SK-N-SH treated with all-trans-retinoic acid at 6 μM for 48 hours (cell line): ENCODE measurements at regions not wholly inside any gene's neighbourhood (a gene's known extent, or its start where the extent isn't known, plus 50 kb on each side); places are given as distances from the start of the nearest gene placed in this dataset.

ENCODE experiments used
- ATAC-seq: fragments of 200-7000 bp; cut with Tn5 transposase; 3 replicates; pipeline ENCODE4 v1.9.1; 2020; ENCODE audit warnings: mild to moderate bottlenecking, moderate library complexity
- ARNTL ChIP-seq: fragments of 450-650 bp; formaldehyde crosslinking; IDR thresholded peaks from 2 replicates; pipeline ENCODE4 v1.5.0; 2020; ENCODE audit warnings: low read depth, mild to moderate bottlenecking, moderate library complexity, borderline replicate concordance
- BACH2 ChIP-seq: fragments of 250-450 bp; sonication (Bioruptor Pico); IDR thresholded peaks from 2 replicates; pipeline ENCODE4 v1.9.0; 2021; ENCODE audit warnings: mild to moderate bottlenecking, borderline replicate concordance
- CREB5 ChIP-seq: fragments of 250-450 bp; sonication (Bioruptor Pico); IDR thresholded peaks from 2 replicates; pipeline ENCODE4 v1.5.1; 2020; ENCODE audit warnings: low read depth, mild to moderate bottlenecking, moderate library complexity
- CSDC2 ChIP-seq: fragments of 250-450 bp; sonication (Bioruptor Pico); IDR thresholded peaks from 2 replicates; pipeline ENCODE4 v1.5.0; 2020; ENCODE audit warnings: mild to moderate bottlenecking, moderate library complexity
- CSRNP3 ChIP-seq: fragments of 250-450 bp; sonication (Bioruptor Pico); IDR thresholded peaks from 2 replicates; pipeline ENCODE4 v1.5.1; 2021; ENCODE audit warnings: mild to moderate bottlenecking, moderate library complexity
- ESRRG ChIP-seq: fragments of 250-450 bp; sonication (Bioruptor Pico); IDR thresholded peaks from 2 replicates; pipeline ENCODE4 v1.6.1; 2021; ENCODE audit warnings: mild to moderate bottlenecking
- GLIS3 ChIP-seq: fragments of 250-450 bp; sonication (Bioruptor Pico); IDR thresholded peaks from 2 replicates; pipeline ENCODE4 v1.5.0; 2020; ENCODE audit warnings: mild to moderate bottlenecking, moderate library complexity
- ISL1 ChIP-seq: fragments of 250-450 bp; sonication (Bioruptor Pico); IDR thresholded peaks from 2 replicates; pipeline ENCODE4 v2.1.2; 2022; ENCODE audit warnings: mild to moderate bottlenecking, moderate library complexity
- OSR1 ChIP-seq: fragments of 250-450 bp; sonication (Bioruptor Pico); IDR thresholded peaks from 2 replicates; pipeline ENCODE4 v1.8.0; 2022; ENCODE audit warnings: moderate library complexity, mild to moderate bottlenecking, inconsistent platforms
- PATZ1 ChIP-seq: fragments of 250-450 bp; sonication (Bioruptor Pico); IDR thresholded peaks from 2 replicates; pipeline ENCODE4 v1.8.0; 2020; ENCODE audit warnings: mild to moderate bottlenecking, moderate library complexity, borderline replicate concordance
- PPARA ChIP-seq: fragments of 250-450 bp; sonication (Bioruptor Pico); IDR thresholded peaks from 2 replicates; pipeline ENCODE4 v1.5.0; 2020; ENCODE audit warnings: mild to moderate bottlenecking, borderline replicate concordance
- RARB ChIP-seq: fragments of 250-450 bp; sonication (Bioruptor Pico); IDR thresholded peaks from 2 replicates; pipeline ENCODE4 v1.8.0; 2021; ENCODE audit warnings: mild to moderate bottlenecking, moderate library complexity
- SNAI2 ChIP-seq: fragments of 250-450 bp; sonication (Bioruptor Pico); IDR thresholded peaks from 2 replicates; pipeline ENCODE4 v1.5.0; 2020; ENCODE audit warnings: mild to moderate bottlenecking, moderate library complexity
- TCF4 ChIP-seq: fragments of 250-450 bp; sonication (Bioruptor Pico); IDR thresholded peaks from 2 replicates; pipeline ENCODE4 v1.8.0; 2021; ENCODE audit warnings: mild to moderate bottlenecking, moderate library complexity, borderline replicate concordance
- TOX ChIP-seq: fragments of 250-450 bp; sonication (Bioruptor Pico); IDR thresholded peaks from 2 replicates; pipeline ENCODE4 v1.8.0; 2021; ENCODE audit warnings: mild to moderate bottlenecking, moderate library complexity, borderline replicate concordance
- TSHZ2 ChIP-seq: fragments of 250-450 bp; sonication (Bioruptor Pico); IDR thresholded peaks from 2 replicates; pipeline ENCODE4 v1.5.0; 2020; ENCODE audit warnings: mild to moderate bottlenecking, moderate library complexity
- ZC3H10 ChIP-seq: fragments of 250-450 bp; sonication (Bioruptor Pico); IDR thresholded peaks from 2 replicates; pipeline ENCODE4 v1.5.1; 2021; ENCODE audit warnings: mild to moderate bottlenecking, moderate library complexity
- ZFP3 ChIP-seq: fragments of 250-450 bp; sonication (Bioruptor Pico); IDR thresholded peaks from 2 replicates; pipeline ENCODE4 v1.5.0; 2020; ENCODE audit warnings: mild to moderate bottlenecking, moderate library complexity
- ZFP30 ChIP-seq: fragments of 450-650 bp; formaldehyde crosslinking; IDR thresholded peaks from 2 replicates; pipeline ENCODE4 v1.5.0; 2022; ENCODE audit warnings: mild to moderate bottlenecking, moderate library complexity
- ZNF565 ChIP-seq: fragments of 450-650 bp; formaldehyde crosslinking; conservative IDR thresholded peaks from 2 replicates; pipeline ENCODE4 v1.5.0; 2020; ENCODE audit warnings: low read depth, mild to moderate bottlenecking, moderate library complexity
- ZNF70 ChIP-seq: fragments of 450-650 bp; formaldehyde crosslinking; IDR thresholded peaks from 2 replicates; pipeline ENCODE4 v1.5.0; 2020; ENCODE audit warnings: mild to moderate bottlenecking, moderate library complexity
- ZNF8 ChIP-seq: fragments of 450-650 bp; formaldehyde crosslinking; IDR thresholded peaks from 2 replicates; pipeline ENCODE4 v1.5.0; 2020; ENCODE audit warnings: mild to moderate bottlenecking, moderate library complexity

GRCh38 chr13:72041165-72041564 is 174.2 kb upstream of the DACH1 start:
- no peak for ATAC-seq

GRCh38 chr13:72039126-72039525 is 172.1 kb upstream of the DACH1 start:
- TF ChIP-seq ARNTL: no peak
- TF ChIP-seq RARB (CRISPR knock-in tag): no peak
- TF ChIP-seq ZC3H10 (CRISPR knock-in tag): no peak
- TF ChIP-seq PPARA: no peak
- TF ChIP-seq ESRRG (CRISPR knock-in tag): no peak
- TF ChIP-seq ZFP3 (CRISPR knock-in tag): no peak
- TF ChIP-seq CSDC2 (CRISPR knock-in tag): no peak
- no peak for TF ChIP-seq CSRNP3
- no peak for TF ChIP-seq GLIS3 (CRISPR knock-in tag)
- no peak for TF ChIP-seq TSHZ2 (CRISPR knock-in tag)
- TF ChIP-seq OSR1 (CRISPR knock-in tag): no peak
- no peak for TF ChIP-seq SNAI2
- no peak for TF ChIP-seq PATZ1
- no peak for TF ChIP-seq BACH2
- no peak for ATAC-seq

More at GRCh38 chr13:72041165-72041564, 174.2 kb upstream of the DACH1 start:
- TF ChIP-seq ZFP3 (CRISPR knock-in tag) (no peak), ZFP30 (peak; percentile 92)

GRCh38 chr13:72029981-72030380 is 163.0 kb upstream of the DACH1 start:
- ATAC-seq: no peak
- TF ChIP-seq PATZ1 (no peak), RARB (CRISPR knock-in tag) (no peak), ZFP30 (no peak), TCF4 (CRISPR knock-in tag) (no peak), TOX (CRISPR knock-in tag) (no peak), ISL1 (CRISPR knock-in tag) (no peak), ZC3H10 (CRISPR knock-in tag) (no peak), CREB5 (CRISPR knock-in tag) (no peak), SNAI2 (no peak), TSHZ2 (CRISPR knock-in tag) (no peak), CSDC2 (CRISPR knock-in tag) (no peak), ZNF70 (CRISPR knock-in tag) (no peak), ESRRG (CRISPR knock-in tag) (no peak), GLIS3 (CRISPR knock-in tag) (no peak), ARNTL (no peak), CSRNP3 (no peak), ZNF565 (CRISPR knock-in tag) (no peak), ZFP3 (CRISPR knock-in tag) (no peak), ZNF8 (CRISPR knock-in tag) (no peak)
- TF ChIP-seq, all 23 proteins: peak for 0
